ENCODE measurements at regions not wholly inside any gene's neighbourhood (a gene's known extent, or its start where the extent isn't known, plus 50 kb on each side); places are given as distances from the start of the nearest gene placed in this dataset.

GRCh38 chr20:40265825-40266533 lies 423.1 kb downstream of the MAFB start:
- no peak for DNase-seq

GRCh38 chr20:40262219-40262618 lies 426.8 kb downstream of the MAFB start:
- no peak for DNase-seq

GRCh38 chr20:40258931-40259330 lies 430.1 kb downstream of the MAFB start:
- DNase-seq = no peak

- no peak for DNase-seq
Measured at GRCh38 chr20:40257763-40258162, 431.3 kb downstream of the MAFB start.

- no peak for DNase-seq
Measured at GRCh38 chr20:40255365-40255764, 433.7 kb downstream of the MAFB start.

- DNase-seq = no peak
Measured at GRCh38 chr20:40254023-40254772, 434.8 kb downstream of the MAFB start.

GRCh38 chr20:40251284-40251932 lies 437.6 kb downstream of the MAFB start:
- no peak for DNase-seq

GRCh38 chr20:40249805-40250204 lies 439.2 kb downstream of the MAFB start:
- no peak for DNase-seq

GRCh38 chr20:40245829-40246228 lies 443.2 kb downstream of the MAFB start:
- no peak for DNase-seq

GRCh38 chr20:40244286-40244685 lies 444.8 kb downstream of the MAFB start:
- DNase-seq = no peak

- no peak for DNase-seq
Measured at GRCh38 chr20:40241596-40242343, 447.3 kb downstream of the MAFB start.

GRCh38 chr20:40238511-40238910 lies 450.5 kb downstream of the MAFB start:
- no peak for DNase-seq

GRCh38 chr20:40234593-40234992 lies 454.4 kb downstream of the MAFB start:
- DNase-seq = no peak

GRCh38 chr20:40233406-40233805 lies 455.6 kb downstream of the MAFB start:
- no peak for DNase-seq

GRCh38 chr20:40232756-40233155 lies 456.3 kb downstream of the MAFB start:
- DNase-seq = no peak

GRCh38 chr20:40232273-40232672 lies 456.8 kb downstream of the MAFB start:
- no peak for DNase-seq

GRCh38 chr20:40230486-40230885 lies 458.6 kb downstream of the MAFB start:
- no peak for DNase-seq

GRCh38 chr20:40225596-40225995 lies 463.4 kb downstream of the MAFB start:
- no peak for DNase-seq

- DNase-seq = no peak
Measured at GRCh38 chr20:40223810-40224209, 465.2 kb downstream of the MAFB start.

- no peak for DNase-seq
Measured at GRCh38 chr20:40218971-40219370, 470.1 kb downstream of the MAFB start.

GRCh38 chr20:40218316-40218969 lies 470.6 kb downstream of the MAFB start:
- no peak for DNase-seq

GRCh38 chr20:40207655-40208054 lies 481.4 kb downstream of the MAFB start:
- DNase-seq = no peak

- DNase-seq = no peak
Measured at GRCh38 chr20:40205971-40206370, 483.1 kb downstream of the MAFB start.

All from NCI-H510A (cell line).